Left colon (tissue), 2 donors: ENCODE measurements at regions not wholly inside any gene's neighbourhood (a gene's known extent, or its start where the extent isn't known, plus 50 kb on each side); places are given as distances from the start of the nearest gene placed in this dataset.

Source experiments
- ATAC-seq: fragments of 200-7000 bp; cut with Tn5 transposase; one replicate; pipeline ENCODE4 v1.9.1; 2020; ENCODE audit warnings: mild to moderate bottlenecking, moderate library complexity
- DNase-seq, 2 donors: peaks; one replicate each; pipeline ENCODE4 v3.0.0-alpha.2; 2020
- intact Hi-C, 2 donors: fragments of 100-400 bp; cut with DNase I in 1 of 2; cut with micrococcal nuclease in 1 of 2; formaldehyde crosslinking; loops; one replicate each; pipeline versions ENCODE4 v1.11.2 to v1.14.0; 2022; cut with DNase I, micrococcal nuclease
- donor health status: DM: no; HTN: no; CAD: no.
- donor health status: DM: yes; HTN: yes; CAD: no.

GRCh38 chr6:149147195-149147594 is 170.3 kb upstream of the TAB2 start:
- ATAC-seq: no peak
- DNase-seq: no peak
- intact Hi-C loops: no loop called here

- intact Hi-C loops: no loop called here
- ATAC-seq: no peak
- no peak for DNase-seq
These were observed 169.4 kb upstream of the TAB2 start for GRCh38 chr6:149147938-149148718.

- no peak for DNase-seq
- intact Hi-C loops: no loop called here
- no peak for ATAC-seq
These were observed 167.9 kb upstream of the TAB2 start for GRCh38 chr6:149149653-149150052.

- DNase-seq (no peak), ATAC-seq (no peak)
- intact Hi-C loops: no loop called here
These were observed 167.2 kb upstream of the TAB2 start for GRCh38 chr6:149150301-149150700.

GRCh38 chr6:149150801-149151398 is 166.6 kb upstream of the TAB2 start:
- ATAC-seq: no peak
- intact Hi-C loops: no loop called here
- DNase-seq: no peak

GRCh38 chr6:149152521-149152920 is 165.0 kb upstream of the TAB2 start:
- intact Hi-C loops: no loop called here
- ATAC-seq: no peak

GRCh38 chr6:149153100-149153499 is 164.4 kb upstream of the TAB2 start:
- ATAC-seq: no peak
- DNase-seq: no peak
- intact Hi-C loops: no loop called here

More at GRCh38 chr6:149152521-149152920, 165.0 kb upstream of the TAB2 start:
- no peak for DNase-seq

GRCh38 chr6:149153693-149154092 is 163.8 kb upstream of the TAB2 start:
- intact Hi-C loops: no loop called here
- ATAC-seq: no peak
- DNase-seq: no peak

- intact Hi-C loops: no loop called here
- DNase-seq (no peak), ATAC-seq (no peak)
These were observed 163.2 kb upstream of the TAB2 start for GRCh38 chr6:149154261-149154821.

GRCh38 chr6:149157126-149157525 is 160.4 kb upstream of the TAB2 start:
- intact Hi-C loops: no loop called here
- DNase-seq (no peak), ATAC-seq (no peak)

GRCh38 chr6:149158076-149158475 is 159.4 kb upstream of the TAB2 start:
- no peak for DNase-seq
- no peak for ATAC-seq
- intact Hi-C loops: no loop called here

GRCh38 chr6:149160943-149161342 is 156.6 kb upstream of the TAB2 start:
- intact Hi-C loops: no loop called here
- ATAC-seq (no peak), DNase-seq (no peak)

GRCh38 chr6:149162924-149163323 is 154.6 kb upstream of the TAB2 start:
- intact Hi-C loops: no loop called here
- ATAC-seq (no peak), DNase-seq (no peak)

- ATAC-seq (no peak), DNase-seq (no peak)
- intact Hi-C loops: no loop called here
These were observed 153.2 kb upstream of the TAB2 start for GRCh38 chr6:149164199-149164750.

GRCh38 chr6:149166336-149166735 is 151.2 kb upstream of the TAB2 start:
- ATAC-seq: no peak
- intact Hi-C loops: no loop called here

GRCh38 chr6:149166747-149167146 is 150.8 kb upstream of the TAB2 start:
- intact Hi-C loops: no loop called here
- DNase-seq (no peak), ATAC-seq (no peak)

More at GRCh38 chr6:149166336-149166735, 151.2 kb upstream of the TAB2 start:
- no peak for DNase-seq

GRCh38 chr6:149168968-149169367 is 148.5 kb upstream of the TAB2 start:
- no peak for DNase-seq
- no peak for ATAC-seq
- intact Hi-C loops: no loop called here

GRCh38 chr6:149169761-149170511 is 147.6 kb upstream of the TAB2 start:
- ATAC-seq (no peak), DNase-seq (no peak)
- intact Hi-C loops: no loop called here
